ENCODE measurements at regions not wholly inside any gene's neighbourhood (a gene's known extent, or its start where the extent isn't known, plus 50 kb on each side); places are given as distances from the start of the nearest gene placed in this dataset.

GRCh38 chr13:112124141-112124540 lies 57.2 kb downstream of the SOX1 start:
- DNase-seq = no peak
- in situ Hi-C loops (cut with MboI; ENCODE audit: low pct_unique_long_range_greater_than_20kb, low sequenced_read_pairs) = no loop called here

- no peak for DNase-seq
- in situ Hi-C loops (cut with MboI; ENCODE audit: low pct_unique_long_range_greater_than_20kb, low sequenced_read_pairs) = no loop called here
These were observed 60.8 kb downstream of the SOX1 start for GRCh38 chr13:112127564-112128330.

GRCh38 chr13:112128331-112128610 lies 61.3 kb downstream of the SOX1 start:
- in situ Hi-C loops (cut with MboI; ENCODE audit: low pct_unique_long_range_greater_than_20kb, low sequenced_read_pairs) = no loop called here
- no peak for DNase-seq

- in situ Hi-C loops (cut with MboI; ENCODE audit: low pct_unique_long_range_greater_than_20kb, low sequenced_read_pairs) = no loop called here
These were observed 63.5 kb downstream of the SOX1 start for GRCh38 chr13:112130418-112130817.

GRCh38 chr13:112131081-112131712 lies 64.2 kb downstream of the SOX1 start:
- in situ Hi-C loops (cut with MboI; ENCODE audit: low pct_unique_long_range_greater_than_20kb, low sequenced_read_pairs) = no loop called here
- DNase-seq = no peak

More at GRCh38 chr13:112130418-112130817, 63.5 kb downstream of the SOX1 start:
- no peak for DNase-seq

- in situ Hi-C loops (cut with MboI; ENCODE audit: low pct_unique_long_range_greater_than_20kb, low sequenced_read_pairs) = no loop called here
- DNase-seq = no peak
These were observed 64.8 kb downstream of the SOX1 start for GRCh38 chr13:112131713-112132113.

- in situ Hi-C loops (cut with MboI; ENCODE audit: low pct_unique_long_range_greater_than_20kb, low sequenced_read_pairs) = no loop called here
These were observed 65.2 kb downstream of the SOX1 start for GRCh38 chr13:112132142-112132541.

GRCh38 chr13:112132619-112133018 lies 65.7 kb downstream of the SOX1 start:
- in situ Hi-C loops (cut with MboI; ENCODE audit: low pct_unique_long_range_greater_than_20kb, low sequenced_read_pairs) = no loop called here

More at GRCh38 chr13:112132142-112132541, 65.2 kb downstream of the SOX1 start:
- DNase-seq = no peak

GRCh38 chr13:112133499-112134390 lies 66.8 kb downstream of the SOX1 start:
- DNase-seq = no peak
- in situ Hi-C loops (cut with MboI; ENCODE audit: low pct_unique_long_range_greater_than_20kb, low sequenced_read_pairs) = no loop called here

More at GRCh38 chr13:112132619-112133018, 65.7 kb downstream of the SOX1 start:
- no peak for DNase-seq

- no peak for DNase-seq
- in situ Hi-C loops (cut with MboI; ENCODE audit: low pct_unique_long_range_greater_than_20kb, low sequenced_read_pairs) = no loop called here
These were observed 67.6 kb downstream of the SOX1 start for GRCh38 chr13:112134391-112135075.

- in situ Hi-C loops (cut with MboI; ENCODE audit: low pct_unique_long_range_greater_than_20kb, low sequenced_read_pairs) = no loop called here
- no peak for DNase-seq
These were observed 69.1 kb downstream of the SOX1 start for GRCh38 chr13:112136095-112136494.

- in situ Hi-C loops (cut with MboI; ENCODE audit: low pct_unique_long_range_greater_than_20kb, low sequenced_read_pairs) = no loop called here
- DNase-seq = no peak
These were observed 70.2 kb downstream of the SOX1 start for GRCh38 chr13:112137144-112137543.

- DNase-seq = no peak
- in situ Hi-C loops (cut with MboI; ENCODE audit: low pct_unique_long_range_greater_than_20kb, low sequenced_read_pairs) = no loop called here
These were observed 73.4 kb downstream of the SOX1 start for GRCh38 chr13:112140366-112140765.

GRCh38 chr13:112141643-112142400 lies 74.9 kb downstream of the SOX1 start:
- in situ Hi-C loops (cut with MboI; ENCODE audit: low pct_unique_long_range_greater_than_20kb, low sequenced_read_pairs) = no loop called here
- no peak for DNase-seq

- in situ Hi-C loops (cut with MboI; ENCODE audit: low pct_unique_long_range_greater_than_20kb, low sequenced_read_pairs) = no loop called here
These were observed 75.5 kb downstream of the SOX1 start for GRCh38 chr13:112142401-112142930.

GRCh38 chr13:112143046-112143752 lies 76.2 kb downstream of the SOX1 start:
- in situ Hi-C loops (cut with MboI; ENCODE audit: low pct_unique_long_range_greater_than_20kb, low sequenced_read_pairs) = no loop called here
- DNase-seq = no peak

More at GRCh38 chr13:112142401-112142930, 75.5 kb downstream of the SOX1 start:
- DNase-seq = no peak

- in situ Hi-C loops (cut with MboI; ENCODE audit: low pct_unique_long_range_greater_than_20kb, low sequenced_read_pairs) = no loop called here
- no peak for DNase-seq
These were observed 77.0 kb downstream of the SOX1 start for GRCh38 chr13:112143753-112144615.
